Lung (tissue), 11 donors: ENCODE measurements at regions not wholly inside any gene's neighbourhood (a gene's known extent, or its start where the extent isn't known, plus 50 kb on each side); places are given as distances from the start of the nearest gene placed in this dataset.

Experiments used
- ATAC-seq: fragments of 200-7000 bp; cut with Tn5 transposase; one replicate; pipeline ENCODE4 v1.9.1; 2020; ENCODE audit warnings: moderate number of reproducible peaks; ENCODE audit not compliant: insufficient read depth, low FRiP score
- DNase-seq, 3 donors: peaks; one replicate each; pipeline ENCODE4 v3.0.0-alpha.2; 2013 to 2017
- H3K27ac ChIP-seq, 2 donors: one replicate each; pipeline ENCODE4 v1.5.1; 2013; ENCODE audit warnings: mild to moderate bottlenecking in 2 of 2, moderate library complexity in 2 of 2, control low read depth in 1 of 2, inconsistent platforms in 1 of 2, low read depth in 1 of 2, low read length in 1 of 2
- H3K27me3 ChIP-seq, 3 donors: one replicate each; pipeline ENCODE4 v1.5.1; 2013; ENCODE audit warnings: low read length in 2 of 3; ENCODE audit not compliant: control insufficient read depth in 3 of 3, insufficient read depth in 3 of 3
- H3K36me3 ChIP-seq, 4 donors: one replicate each; pipeline ENCODE4 v1.5.1; 2013; ENCODE audit warnings: low read length in 4 of 4, mild to moderate bottlenecking in 1 of 4, moderate library complexity in 1 of 4; ENCODE audit not compliant: control insufficient read depth in 4 of 4, insufficient read depth in 4 of 4
- H3K4me1 ChIP-seq, 5 donors: one replicate each; pipeline ENCODE4 v1.5.1; 2013; ENCODE audit warnings: low read length in 5 of 5, mild to moderate bottlenecking in 2 of 5, moderate library complexity in 1 of 5; ENCODE audit not compliant: control insufficient read depth in 5 of 5, insufficient read depth in 5 of 5
- H3K4me3 ChIP-seq: one replicate; pipeline ENCODE4 v1.5.1; 2013; ENCODE audit warnings: mild to moderate bottlenecking, control low read depth, moderate library complexity
- H3K9ac ChIP-seq, 2 donors: one replicate each; pipeline ENCODE4 v1.5.1; 2013; ENCODE audit warnings: low read length in 2 of 2, control low read depth in 1 of 2; ENCODE audit not compliant: insufficient read depth in 1 of 2
- H3K9me3 ChIP-seq, 4 donors: one replicate each; pipeline ENCODE4 v1.5.1; 2013; ENCODE audit warnings: low read length in 3 of 4, mild to moderate bottlenecking in 1 of 4, moderate library complexity in 1 of 4; ENCODE audit not compliant: control insufficient read depth in 4 of 4, insufficient read depth in 3 of 4
- CTCF ChIP-seq: IDR thresholded peaks from 2 replicates; pipeline ENCODE4 v1.5.1; 2012; ENCODE audit warnings: mild to moderate bottlenecking; ENCODE audit errors: control extremely low read depth, extremely low read depth
- WGBS, 2 donors: extraction: QIAGEN DNeasy Blood & Tissue Kit; methylation state at CpG; one replicate each; pipeline ENCODE4 v1.1.7; 2013; 5-methylcytosine and 5-hydroxymethylcytosine counted together
- donor health status: control.
- donor health status: control.
- donor health status: Bipolar disorder and iron deficiency.
- donor health status: healthy.
- donor health status: DM: yes; HTN: yes; CAD: no.

- peaks cover 0 to 14% (median 2%) of the 10 kb centered on the region in 5 donors for H3K4me1 ChIP-seq
- DNase-seq (no peak), ATAC-seq (no peak)
- no peak overlapping the region for H3K27ac ChIP-seq
- no peaks in the 10 kb centered on the region for H3K36me3 ChIP-seq
- no peak overlapping the region for H3K4me3 ChIP-seq
- H3K27me3 ChIP-seq = no peaks in the 10 kb centered on the region
- no peak for TF ChIP-seq CTCF
- peak overlapping the region in 1 of 2 donors; percentile 32 for H3K9ac ChIP-seq
- peaks cover 0 to 2% (median 0%) of the 10 kb centered on the region in 4 donors for H3K9me3 ChIP-seq
- WGBS, 2 donors = 93% methylated on average over 4 of the region's 4 CpGs
Observed at GRCh38 chr6:1254326-1254725, 57.6 kb upstream of the FOXQ1 start.

GRCh38 chr6:1253816-1254215 lies 58.1 kb upstream of the FOXQ1 start:
- Histone ChIP-seq H3K4me1 (peaks cover 0 to 14% (median 2%) of the 10 kb centered on the region in 5 donors), H3K9ac (no peak overlapping the region), H3K9me3 (peaks cover 0 to 5% (median 0%) of the 10 kb centered on the region in 4 donors), H3K4me3 (no peak overlapping the region), H3K36me3 (no peaks in the 10 kb centered on the region), H3K27me3 (no peaks in the 10 kb centered on the region), H3K27ac (no peak overlapping the region)
- 94 to 95% methylated on average over 9 of the region's 9 CpGs for WGBS, 2 donors
- no peak for DNase-seq
- no peak for ATAC-seq
- TF ChIP-seq CTCF = no peak

- ATAC-seq = no peak
- no peak for TF ChIP-seq CTCF
Observed at GRCh38 chr6:1251198-1252155, 60.4 kb upstream of the FOXQ1 start.

More at GRCh38 chr6:1251198-1252155, 60.4 kb upstream of the FOXQ1 start:
- Histone ChIP-seq H3K27me3 (no peaks in the 10 kb centered on the region), H3K36me3 (no peaks in the 10 kb centered on the region), H3K9me3 (peaks cover 0 to 6% (median 0%) of the 10 kb centered on the region in 4 donors), H3K9ac (no peak overlapping the region), H3K4me3 (no peak overlapping the region), H3K4me1 (peaks cover 0 to 14% (median 2%) of the 10 kb centered on the region in 5 donors), H3K27ac (no peak overlapping the region)
- peak in 2 of 3 donors; percentile 45 to 68 for DNase-seq
- 77% methylated on average over 13 of the region's 13 CpGs for WGBS, 2 donors
